ENCODE measurements at regions not wholly inside any gene's neighbourhood (a gene's known extent, or its start where the extent isn't known, plus 50 kb on each side); places are given as distances from the start of the nearest gene placed in this dataset.

DNA sequence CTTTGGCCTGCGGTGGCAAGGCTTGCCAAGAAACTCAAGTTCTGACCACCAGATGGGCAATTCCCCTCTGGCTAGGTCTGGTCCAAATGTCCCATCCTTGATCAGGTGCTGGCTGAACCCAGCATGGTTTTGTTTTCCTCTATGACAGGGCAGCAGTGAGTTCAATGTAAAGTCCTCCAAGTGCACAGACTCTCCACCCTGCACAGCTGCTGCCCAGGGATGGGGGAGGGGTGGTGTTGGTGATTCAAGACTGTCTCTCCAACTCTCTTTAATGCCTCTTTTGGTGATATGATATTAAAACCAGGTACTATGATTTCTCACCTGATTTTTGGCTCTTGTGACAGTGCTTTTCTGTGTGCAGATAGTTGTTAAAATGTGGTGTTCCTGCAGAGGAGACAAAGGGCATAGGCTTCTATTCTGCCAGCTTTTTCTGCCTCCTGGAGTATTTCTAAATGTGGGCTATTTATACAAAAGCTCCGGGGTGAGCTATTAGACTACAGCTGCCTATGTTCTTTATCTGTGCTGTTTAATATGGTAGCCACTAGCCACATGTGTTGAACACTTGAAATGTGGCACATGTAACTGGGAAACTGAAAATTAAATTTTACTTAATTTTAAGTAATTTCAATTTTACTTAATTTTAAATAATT is 64.0 kb upstream of the STK39 start:
- TF ChIP-seq ZNF8 (CRISPR knock-in tag; IDR thresholded peaks at IDR 0.05) (no peak), ESRRG (CRISPR knock-in tag; IDR thresholded peaks at IDR 0.05) (no peak), TOX (CRISPR knock-in tag; IDR thresholded peaks at IDR 0.05; ENCODE audit: borderline replicate concordance) (no peak), ZFP3 (CRISPR knock-in tag; IDR thresholded peaks at IDR 0.05) (no peak), ZC3H10 (CRISPR knock-in tag; IDR thresholded peaks at IDR 0.05) (no peak)
- TF ChIP-seq, protein P1, sequence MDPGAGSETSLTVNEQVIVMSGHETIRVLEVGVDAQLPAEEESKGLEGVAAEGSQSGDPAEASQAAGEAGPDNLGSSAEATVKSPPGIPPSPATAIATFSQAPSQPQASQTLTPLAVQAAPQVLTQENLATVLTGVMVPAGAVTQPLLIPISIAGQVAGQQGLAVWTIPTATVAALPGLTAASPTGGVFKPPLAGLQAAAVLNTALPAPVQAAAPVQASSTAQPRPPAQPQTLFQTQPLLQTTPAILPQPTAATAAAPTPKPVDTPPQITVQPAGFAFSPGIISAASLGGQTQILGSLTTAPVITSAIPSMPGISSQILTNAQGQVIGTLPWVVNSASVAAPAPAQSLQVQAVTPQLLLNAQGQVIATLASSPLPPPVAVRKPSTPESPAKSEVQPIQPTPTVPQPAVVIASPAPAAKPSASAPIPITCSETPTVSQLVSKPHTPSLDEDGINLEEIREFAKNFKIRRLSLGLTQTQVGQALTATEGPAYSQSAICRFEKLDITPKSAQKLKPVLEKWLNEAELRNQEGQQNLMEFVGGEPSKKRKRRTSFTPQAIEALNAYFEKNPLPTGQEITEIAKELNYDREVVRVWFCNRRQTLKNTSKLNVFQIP (CRISPR knock-in tag; IDR thresholded peaks at IDR 0.05; ENCODE audit: borderline replicate concordance, low read depth): no peak
- TF ChIP-seq, protein P2, sequence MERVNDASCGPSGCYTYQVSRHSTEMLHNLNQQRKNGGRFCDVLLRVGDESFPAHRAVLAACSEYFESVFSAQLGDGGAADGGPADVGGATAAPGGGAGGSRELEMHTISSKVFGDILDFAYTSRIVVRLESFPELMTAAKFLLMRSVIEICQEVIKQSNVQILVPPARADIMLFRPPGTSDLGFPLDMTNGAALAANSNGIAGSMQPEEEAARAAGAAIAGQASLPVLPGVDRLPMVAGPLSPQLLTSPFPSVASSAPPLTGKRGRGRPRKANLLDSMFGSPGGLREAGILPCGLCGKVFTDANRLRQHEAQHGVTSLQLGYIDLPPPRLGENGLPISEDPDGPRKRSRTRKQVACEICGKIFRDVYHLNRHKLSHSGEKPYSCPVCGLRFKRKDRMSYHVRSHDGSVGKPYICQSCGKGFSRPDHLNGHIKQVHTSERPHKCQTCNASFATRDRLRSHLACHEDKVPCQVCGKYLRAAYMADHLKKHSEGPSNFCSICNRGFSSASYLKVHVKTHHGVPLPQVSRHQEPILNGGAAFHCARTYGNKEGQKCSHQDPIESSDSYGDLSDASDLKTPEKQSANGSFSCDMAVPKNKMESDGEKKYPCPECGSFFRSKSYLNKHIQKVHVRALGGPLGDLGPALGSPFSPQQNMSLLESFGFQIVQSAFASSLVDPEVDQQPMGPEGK (CRISPR knock-in tag; IDR thresholded peaks at IDR 0.05; ENCODE audit: borderline replicate concordance): no peak
